Type B pancreatic cell (in vitro differentiated cells): ENCODE measurements at regions not wholly inside any gene's neighbourhood (a gene's known extent, or its start where the extent isn't known, plus 50 kb on each side); places are given as distances from the start of the nearest gene placed in this dataset.

ENCODE experiments used
- DNase-seq: peaks from one replicate; pipeline ENCODE4 v3.0.0; 2021; ENCODE audit warnings: mixed read lengths; ENCODE audit not compliant: unreplicated experiment; ENCODE audit errors: extremely low spot score
- H3K27ac Mint-ChIP-seq: 2 replicates; pipeline ENCODE4 v1.8.0; 2021; ENCODE audit warnings: mild to moderate bottlenecking, mixed read lengths
- H3K27me3 Mint-ChIP-seq: 2 replicates; pipeline ENCODE4 v1.8.0; 2021; ENCODE audit warnings: mixed read lengths
- H3K36me3 Mint-ChIP-seq: 2 replicates; pipeline ENCODE4 v1.8.0; 2021; ENCODE audit warnings: mixed read lengths
- H3K4me1 Mint-ChIP-seq: one replicate; pipeline ENCODE4 v1.8.0; 2021; ENCODE audit warnings: mixed read lengths; ENCODE audit not compliant: unreplicated experiment
- H3K4me3 Mint-ChIP-seq: 2 replicates; pipeline ENCODE4 v1.8.0; 2021; ENCODE audit warnings: mild to moderate bottlenecking, mixed read lengths
- H3K9me3 Mint-ChIP-seq: 2 replicates; pipeline ENCODE4 v1.8.0; 2021; ENCODE audit warnings: mixed read lengths
- TF ChIP-seq, protein P1 (sequence below): fragments of 200-600 bp; sonication (generic); conservative IDR thresholded peaks from 2 replicates; pipeline ENCODE4 v1.5.0; 2021; ENCODE audit warnings: antibody characterized with exemption, mild to moderate bottlenecking

GRCh38 chr13:79695754-79696153, 214.8 kb downstream of the NDFIP2 start:
- H3K9me3 Mint-ChIP-seq: no peaks in the 10 kb centered on the region
- no peak overlapping the region for H3K27ac Mint-ChIP-seq
- TF ChIP-seq, protein P1, sequence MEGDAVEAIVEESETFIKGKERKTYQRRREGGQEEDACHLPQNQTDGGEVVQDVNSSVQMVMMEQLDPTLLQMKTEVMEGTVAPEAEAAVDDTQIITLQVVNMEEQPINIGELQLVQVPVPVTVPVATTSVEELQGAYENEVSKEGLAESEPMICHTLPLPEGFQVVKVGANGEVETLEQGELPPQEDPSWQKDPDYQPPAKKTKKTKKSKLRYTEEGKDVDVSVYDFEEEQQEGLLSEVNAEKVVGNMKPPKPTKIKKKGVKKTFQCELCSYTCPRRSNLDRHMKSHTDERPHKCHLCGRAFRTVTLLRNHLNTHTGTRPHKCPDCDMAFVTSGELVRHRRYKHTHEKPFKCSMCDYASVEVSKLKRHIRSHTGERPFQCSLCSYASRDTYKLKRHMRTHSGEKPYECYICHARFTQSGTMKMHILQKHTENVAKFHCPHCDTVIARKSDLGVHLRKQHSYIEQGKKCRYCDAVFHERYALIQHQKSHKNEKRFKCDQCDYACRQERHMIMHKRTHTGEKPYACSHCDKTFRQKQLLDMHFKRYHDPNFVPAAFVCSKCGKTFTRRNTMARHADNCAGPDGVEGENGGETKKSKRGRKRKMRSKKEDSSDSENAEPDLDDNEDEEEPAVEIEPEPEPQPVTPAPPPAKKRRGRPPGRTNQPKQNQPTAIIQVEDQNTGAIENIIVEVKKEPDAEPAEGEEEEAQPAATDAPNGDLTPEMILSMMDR: no peak

DNA sequence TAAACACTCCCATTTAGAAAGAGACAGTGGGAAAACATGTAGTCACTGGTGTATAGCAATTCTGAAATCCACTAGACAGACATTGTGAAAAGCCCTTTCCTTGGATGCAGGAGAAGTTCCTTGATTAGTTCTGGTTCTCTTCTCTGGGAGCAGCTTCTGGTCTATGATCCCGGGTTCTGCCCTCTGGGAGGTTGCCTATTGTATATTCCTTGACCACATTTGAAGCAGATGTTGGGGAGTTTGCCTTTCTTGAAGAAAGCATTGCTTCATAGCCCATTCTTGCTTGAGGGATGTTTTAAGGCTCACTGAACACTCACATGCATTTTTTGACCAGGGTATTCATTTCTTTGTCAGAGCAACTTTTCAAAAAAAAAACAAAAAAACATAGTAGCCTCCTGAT, 211.9 kb downstream of the NDFIP2 start:
- Mint-ChIP-seq H3K4me1 (no peaks in the 10 kb centered on the region), H3K27me3 (no peaks in the 10 kb centered on the region), H3K36me3 (peaks cover 5% of the 10 kb centered on the region), H3K4me3 (no peak overlapping the region), H3K27ac (no peak overlapping the region), H3K9me3 (no peaks in the 10 kb centered on the region)
- TF ChIP-seq, protein P1: no peak
- no peak for DNase-seq

More at GRCh38 chr13:79695754-79696153, 214.8 kb downstream of the NDFIP2 start:
- Mint-ChIP-seq H3K27me3 (no peaks in the 10 kb centered on the region), H3K4me3 (no peak overlapping the region), H3K36me3 (peaks cover 5% of the 10 kb centered on the region), H3K4me1 (no peaks in the 10 kb centered on the region)
- DNase-seq: no peak

DNA sequence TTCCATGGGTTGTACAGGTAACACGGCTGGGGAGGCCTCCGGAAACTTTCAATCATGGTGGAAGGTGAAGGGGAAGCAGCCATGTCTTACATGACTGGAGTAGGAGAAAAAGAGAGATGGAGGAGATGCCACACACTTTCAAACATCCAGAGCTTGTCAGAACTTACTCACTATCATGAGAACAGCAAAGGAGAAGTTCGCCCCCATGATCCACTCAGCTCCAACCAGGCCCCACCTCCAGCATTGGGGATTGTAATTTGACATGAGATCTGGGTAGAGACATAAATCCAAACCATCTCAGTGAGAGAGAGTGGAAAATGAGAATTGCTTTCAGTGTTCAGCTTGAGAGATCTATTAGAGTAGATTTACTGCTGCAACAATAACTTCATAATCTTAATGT, 210.9 kb downstream of the NDFIP2 start:
- TF ChIP-seq, protein P1: no peak
- Mint-ChIP-seq H3K27ac (no peak overlapping the region), H3K4me1 (no peaks in the 10 kb centered on the region), H3K27me3 (no peaks in the 10 kb centered on the region), H3K36me3 (peaks cover 5% of the 10 kb centered on the region), H3K9me3 (no peaks in the 10 kb centered on the region), H3K4me3 (no peak overlapping the region)
- DNase-seq: no peak

- no peak for DNase-seq
- TF ChIP-seq, protein P1: no peak
- no peak overlapping the region for H3K27ac Mint-ChIP-seq
- no peaks in the 10 kb centered on the region for H3K4me1 Mint-ChIP-seq
- H3K9me3 Mint-ChIP-seq: no peaks in the 10 kb centered on the region
- H3K36me3 Mint-ChIP-seq: peaks cover 5% of the 10 kb centered on the region
- H3K4me3 Mint-ChIP-seq: no peak overlapping the region
- H3K27me3 Mint-ChIP-seq: no peaks in the 10 kb centered on the region
Observed at GRCh38 chr13:79688741-79689140, 207.8 kb downstream of the NDFIP2 start.

DNA sequence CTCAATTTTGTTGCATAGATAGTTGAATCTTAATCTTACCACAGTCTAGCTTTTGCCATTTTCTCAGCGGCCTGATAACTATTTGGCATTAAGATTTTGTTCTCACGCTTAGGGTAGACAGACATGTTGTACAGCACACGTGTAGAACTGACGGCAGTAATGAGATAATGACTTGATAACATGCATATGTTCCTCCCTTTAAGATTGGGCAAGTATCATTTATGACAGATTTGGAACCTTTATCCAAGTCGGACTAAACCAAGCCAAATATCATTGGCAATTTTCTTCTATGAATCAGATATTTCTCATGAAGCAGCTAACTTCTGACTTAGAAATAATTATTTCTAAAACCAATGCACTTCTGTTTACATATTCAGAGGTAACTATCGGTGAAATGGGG, 205.5 kb downstream of the NDFIP2 start:
- Mint-ChIP-seq H3K4me1 (no peaks in the 10 kb centered on the region), H3K27me3 (no peaks in the 10 kb centered on the region), H3K9me3 (peaks cover 5% of the 10 kb centered on the region), H3K4me3 (no peak overlapping the region), H3K36me3 (peaks cover 1% of the 10 kb centered on the region), H3K27ac (no peak overlapping the region)
- no peak for DNase-seq
- TF ChIP-seq, protein P1: no peak

- no peaks in the 10 kb centered on the region for H3K36me3 Mint-ChIP-seq
- TF ChIP-seq, protein P1: no peak
- peaks cover 7% of the 10 kb centered on the region for H3K9me3 Mint-ChIP-seq
- H3K27me3 Mint-ChIP-seq: no peaks in the 10 kb centered on the region
- no peak overlapping the region for H3K27ac Mint-ChIP-seq
- no peak for DNase-seq
- H3K4me1 Mint-ChIP-seq: peaks cover 2% of the 10 kb centered on the region
- no peak overlapping the region for H3K4me3 Mint-ChIP-seq
Observed at GRCh38 chr13:79684371-79684770, 203.4 kb downstream of the NDFIP2 start.
